ENCODE measurements at regions not wholly inside any gene's neighbourhood (a gene's known extent, or its start where the extent isn't known, plus 50 kb on each side); places are given as distances from the start of the nearest gene placed in this dataset.

- CTCF ChIA-PET: interaction anchor here (0.7 to 0.9 kb wide), 2 partner anchors 11 to 68 kb away, joined by 3 read pairs; no protein-coding TSS in a partner anchor
- POLR2A ChIA-PET: no interaction called here
These were observed 105.1 kb upstream of the SLC25A48 start for GRCh38 chr5:135729321-135729786.

- ChIA-PET POLR2A (no interaction called here), CTCF (no interaction called here)
These were observed 109.8 kb upstream of the SLC25A48 start for GRCh38 chr5:135724617-135725016.

GRCh38 chr5:135723491-135723890 lies 111.0 kb upstream of the SLC25A48 start:
- ChIA-PET CTCF (no interaction called here), POLR2A (no interaction called here)

GRCh38 chr5:135721548-135722090 lies 112.8 kb upstream of the SLC25A48 start:
- CTCF ChIA-PET: no interaction called here
- POLR2A ChIA-PET: no interaction called here

GRCh38 chr5:135720191-135720590 lies 114.3 kb upstream of the SLC25A48 start:
- ChIA-PET CTCF (no interaction called here), POLR2A (no interaction called here)

- POLR2A ChIA-PET: no interaction called here
- CTCF ChIA-PET: no interaction called here
These were observed 114.9 kb upstream of the SLC25A48 start for GRCh38 chr5:135719428-135720063.

- ChIA-PET POLR2A (no interaction called here), CTCF (no interaction called here)
These were observed 115.8 kb upstream of the SLC25A48 start for GRCh38 chr5:135718651-135719050.

GRCh38 chr5:135718151-135718550 lies 116.3 kb upstream of the SLC25A48 start:
- CTCF ChIA-PET: no interaction called here

GRCh38 chr5:135715267-135716055 lies 119.0 kb upstream of the SLC25A48 start:
- ChIA-PET CTCF (no interaction called here), POLR2A (no interaction called here)

More at GRCh38 chr5:135718151-135718550, 116.3 kb upstream of the SLC25A48 start:
- POLR2A ChIA-PET: no interaction called here

GRCh38 chr5:135714126-135714894 lies 120.2 kb upstream of the SLC25A48 start:
- ChIA-PET CTCF (no interaction called here), POLR2A (no interaction called here)

GRCh38 chr5:135713161-135713915 lies 121.1 kb upstream of the SLC25A48 start:
- ChIA-PET CTCF (no interaction called here), POLR2A (no interaction called here)

GRCh38 chr5:135711911-135712310 lies 122.6 kb upstream of the SLC25A48 start:
- ChIA-PET CTCF (no interaction called here), POLR2A (no interaction called here)

GRCh38 chr5:135710045-135710675 lies 124.3 kb upstream of the SLC25A48 start:
- CTCF ChIA-PET: no interaction called here
- POLR2A ChIA-PET: no interaction called here

GRCh38 chr5:135709208-135709575 lies 125.3 kb upstream of the SLC25A48 start:
- POLR2A ChIA-PET: no interaction called here
- CTCF ChIA-PET: no interaction called here

GRCh38 chr5:135708481-135709207 lies 125.8 kb upstream of the SLC25A48 start:
- CTCF ChIA-PET: no interaction called here
- POLR2A ChIA-PET: no interaction called here

GRCh38 chr5:135707302-135707701 lies 127.2 kb upstream of the SLC25A48 start:
- ChIA-PET CTCF (no interaction called here), POLR2A (no interaction called here)

- ChIA-PET CTCF (no interaction called here), POLR2A (no interaction called here)
These were observed 127.6 kb upstream of the SLC25A48 start for GRCh38 chr5:135706893-135707292.

GRCh38 chr5:135706474-135706873 lies 127.7 kb upstream of the CXCL14 start:
- ChIA-PET POLR2A (no interaction called here), CTCF (no interaction called here)

GRCh38 chr5:135705941-135706466 lies 127.2 kb upstream of the CXCL14 start:
- ChIA-PET CTCF (no interaction called here), POLR2A (no interaction called here)
